GM12878 (cell line): ENCODE measurements at regions not wholly inside any gene's neighbourhood (a gene's known extent, or its start where the extent isn't known, plus 50 kb on each side); places are given as distances from the start of the nearest gene placed in this dataset.
A peak's percentile ranks its signal among the peaks of the same experiment; 100 is the strongest.

Experiments used
- ATAC-seq: fragments of 200-7000 bp; cut with Tn5 transposase; 3 replicates; pipeline ENCODE4 v1.9.1; 2020; ENCODE audit warnings: mild to moderate bottlenecking, moderate library complexity
- BruUV-seq: library from RNA; stranded (reverse); fragments of 400-500 nt; replicated peaks from 2 replicates; lab custom pipeline; 2021; lab: Mats Ljungman, UMichigan
- CTCF ChIA-PET: fragments of 300-600 bp; sonication (Branson Sonifier 250); formaldehyde crosslinking; extraction: SDS; loops from one replicate; lab custom pipeline; 2021; ENCODE audit warnings: inconsistent platforms; lab: Yijun Ruan, JAX
- POLR2A ChIA-PET: fragments of 350-600 bp; formaldehyde crosslinking; extraction: SDS; loops from one replicate; lab custom pipeline; 2021; ENCODE audit warnings: inconsistent platforms; lab: Charles Lee
- RAD21 ChIA-PET: fragments of 300-600 bp; sonication (Branson Sonifier 250); formaldehyde crosslinking; loops from one replicate; lab custom pipeline; 2023; ENCODE audit warnings: antibody characterized with exemption; ENCODE audit not compliant: unreplicated experiment; lab: Charles Lee
- SMC1A ChIA-PET: fragments of 300-600 bp; sonication (Branson Sonifier 250); formaldehyde crosslinking; loops from one replicate; lab custom pipeline; 2023; ENCODE audit not compliant: unreplicated experiment, uncharacterized antibody; lab: Charles Lee
- DNase-seq: peaks from one replicate; pipeline ENCODE4 v3.0.0-alpha.2; 2011; ENCODE audit warnings: low read depth, low spot score
- FAIRE-seq: peaks from 3 replicates; lab custom pipeline; 2011; peaks lifted over from hg19 to GRCh38; lab: Jason Lieb, UNC
- H2AFZ ChIP-seq: 2 replicates; pipeline ENCODE4 v1.6.0; 2011; ENCODE audit warnings: low read depth, low read length, control low read depth; ENCODE audit not compliant: control insufficient read depth
- H3K27ac ChIP-seq: 2 replicates; pipeline ENCODE4 v1.5.1; 2011; ENCODE audit warnings: control low read depth; ENCODE audit not compliant: control insufficient read depth, insufficient read depth
- H3K27me3 ChIP-seq, 2 experiments: replicated peaks in 1 of 2; 2 replicates each; pipeline versions ENCODE4 v1.6.0 to v1.6.1; 2011; ENCODE audit warnings: low read length in 1 of 2; ENCODE audit not compliant: control insufficient read depth in 2 of 2, insufficient read depth in 2 of 2
- H3K36me3 ChIP-seq, 2 experiments: 2 replicates each; pipeline ENCODE4 v1.5.1; 2011; ENCODE audit warnings: low read length in 1 of 2; ENCODE audit not compliant: control insufficient read depth in 2 of 2, insufficient read depth in 2 of 2
- H3K4me1 ChIP-seq: 2 replicates; pipeline ENCODE4 v1.6.1; 2011; ENCODE audit warnings: mild to moderate bottlenecking, low read length, moderate library complexity, mixed read lengths; ENCODE audit not compliant: control insufficient read depth, insufficient read depth
- H3K4me2 ChIP-seq: 2 replicates; pipeline ENCODE4 v1.6.0; 2011; ENCODE audit warnings: control low read depth; ENCODE audit not compliant: control insufficient read depth, insufficient read depth
- H3K4me3 ChIP-seq: fragments of 200-600 bp; sonication (generic); 2 replicates; pipeline ENCODE4 v1.5.1; 2016
- H3K79me2 ChIP-seq: 2 replicates; pipeline ENCODE4 v1.6.0; 2011; ENCODE audit warnings: low read length; ENCODE audit not compliant: control insufficient read depth, insufficient read depth
- H3K9ac ChIP-seq: 2 replicates; pipeline ENCODE4 v1.8.0; 2011; ENCODE audit warnings: low read length, control low read depth, mixed read lengths; ENCODE audit not compliant: control insufficient read depth, insufficient read depth
- H3K9me3 ChIP-seq: replicated peaks from 3 replicates; pipeline ENCODE4 v1.5.1; 2011; ENCODE audit warnings: mild to moderate bottlenecking, low read length; ENCODE audit not compliant: control insufficient read depth, insufficient read depth
- H4K20me1 ChIP-seq: 2 replicates; pipeline ENCODE4 v1.6.0; 2011; ENCODE audit not compliant: control insufficient read depth, insufficient read depth
- CREM ChIP-seq: IDR thresholded peaks from 2 replicates; pipeline ENCODE4 v1.6.1; 2014; ENCODE audit warnings: antibody characterized with exemption, low read depth
- HDGF ChIP-seq: fragments of 450-650 bp; IDR thresholded peaks from 2 replicates; pipeline ENCODE4 v1.6.1; 2016; ENCODE audit warnings: antibody characterized with exemption
- IKZF1 ChIP-seq: fragments of 450-650 bp; conservative IDR thresholded peaks from 2 replicates; pipeline ENCODE4 v1.6.1; 2017; ENCODE audit warnings: antibody characterized with exemption, mild to moderate bottlenecking
- IKZF2 ChIP-seq, 2 experiments: fragments of 450-650 bp; IDR thresholded peaks; 2 replicates each; pipeline ENCODE4 v1.6.1; 2017; ENCODE audit warnings: mild to moderate bottlenecking in 2 of 2, moderate library complexity in 2 of 2
- LARP7 ChIP-seq: fragments of 450-650 bp; IDR thresholded peaks from 2 replicates; pipeline ENCODE4 v1.6.1; 2017; ENCODE audit warnings: mild to moderate bottlenecking
- MEF2B ChIP-seq: fragments of 450-650 bp; IDR thresholded peaks from 2 replicates; pipeline ENCODE4 v1.6.1; 2018; ENCODE audit warnings: mild to moderate bottlenecking, moderate library complexity; ENCODE audit not compliant: partially characterized antibody, poor library complexity, severe bottlenecking
- MYB ChIP-seq: fragments of 150-350 bp; IDR thresholded peaks from 2 replicates; pipeline ENCODE4 v1.6.1; 2014; ENCODE audit warnings: mild to moderate bottlenecking, low read depth, low read length, borderline replicate concordance
- NBN ChIP-seq: fragments of 450-650 bp; IDR thresholded peaks from 2 replicates; pipeline ENCODE4 v1.6.1; 2016
- NR2F1 ChIP-seq: fragments of 450-650 bp; conservative IDR thresholded peaks from 2 replicates; pipeline ENCODE4 v1.6.1; 2017; ENCODE audit warnings: mild to moderate bottlenecking
- PML ChIP-seq: IDR thresholded peaks from 2 replicates; pipeline ENCODE4 v1.6.1; 2012; ENCODE audit warnings: low read length, inconsistent platforms
- POLR2AphosphoS2 ChIP-seq: IDR thresholded peaks from 2 replicates; pipeline ENCODE4 v1.6.1; 2011; ENCODE audit warnings: low read depth, mild to moderate bottlenecking, low read length, improper control_type of control experiment, moderate library complexity
- RB1 ChIP-seq: fragments of 450-650 bp; formaldehyde crosslinking; IDR thresholded peaks from 2 replicates; pipeline ENCODE4 v1.6.1; 2017; ENCODE audit warnings: mild to moderate bottlenecking, borderline replicate concordance
- STAT1 ChIP-seq: fragments of 450-650 bp; conservative IDR thresholded peaks from 2 replicates; pipeline ENCODE4 v1.6.1; 2014; ENCODE audit warnings: antibody characterized with exemption, mild to moderate bottlenecking
- SUZ12 ChIP-seq: fragments of 200-600 bp; sonication (generic); IDR thresholded peaks from one replicate; pipeline ENCODE4 v1.6.1; 2018; ENCODE audit warnings: antibody characterized with exemption, mild to moderate bottlenecking; ENCODE audit not compliant: unreplicated experiment
- TAF1 ChIP-seq: IDR thresholded peaks from 2 replicates; pipeline ENCODE4 v1.6.1; 2011; ENCODE audit warnings: mild to moderate bottlenecking, low read depth, low read length, borderline replicate concordance
- TARDBP ChIP-seq: IDR thresholded peaks from 2 replicates; pipeline ENCODE4 v1.6.1; 2016; ENCODE audit warnings: borderline replicate concordance
- TCF3 ChIP-seq: IDR thresholded peaks from 2 replicates; pipeline ENCODE4 v1.6.1; 2012; ENCODE audit warnings: low read depth, mild to moderate bottlenecking, low read length, borderline replicate concordance; ENCODE audit not compliant: insufficient read depth
- ZBED1 ChIP-seq: IDR thresholded peaks from 2 replicates; pipeline ENCODE4 v1.6.1; 2016; ENCODE audit warnings: borderline replicate concordance
- ZNF217 ChIP-seq: fragments of 450-650 bp; IDR thresholded peaks from 2 replicates; pipeline ENCODE4 v1.6.1; 2017; ENCODE audit warnings: antibody characterized with exemption, mild to moderate bottlenecking
- ZZZ3 ChIP-seq: IDR thresholded peaks from 2 replicates; pipeline ENCODE4 v1.6.1; 2011; ENCODE audit warnings: low read depth; ENCODE audit not compliant: control insufficient read depth, insufficient read length
- WGBS: methylation state at CpG from one replicate; pipeline ENCODE4 v1.1.6; 2016; ENCODE audit warnings: low lambda C conversion rate; ENCODE audit not compliant: insufficient replicate concordance, insufficient coverage; ENCODE audit errors: missing lambda C conversion rate; 5-methylcytosine and 5-hydroxymethylcytosine counted together
- in situ Hi-C: fragments of 300-500 bp; cut with MboI; formaldehyde crosslinking; loops from 9 replicates; pipeline ENCODE4 v1.14.3; 2018; ENCODE audit warnings: mixed read lengths
- intact Hi-C: fragments of 100-400 bp; cut with micrococcal nuclease; formaldehyde crosslinking; loops from one replicate; pipeline ENCODE4 v1.14.2; 2022; ENCODE audit not compliant: unreplicated experiment
- TF ChIP-seq, protein P1 (sequence below): fragments of 450-650 bp; IDR thresholded peaks from 2 replicates; pipeline ENCODE4 v1.6.1; 2016; ENCODE audit warnings: mild to moderate bottlenecking, moderate library complexity, borderline replicate concordance

- SMC1A ChIA-PET = no interaction called here
- RAD21 ChIA-PET = no interaction called here
- no peak for DNase-seq
- peaks cover 14% of the 10 kb centered on the region for H3K4me1 ChIP-seq
- peak overlapping the region; percentile 99 for H3K4me2 ChIP-seq
- BruUV-seq = no TSS peak
- no peaks in the 10 kb centered on the region for H3K36me3 ChIP-seq
- in situ Hi-C loops = loop anchor here (10.0 kb wide), 1 partner anchor 1372 kb away; no protein-coding TSS in a partner anchor
- H3K27ac ChIP-seq = peak overlapping the region; percentile 66
- CTCF ChIA-PET = interaction anchor here (0.8 to 1.5 kb wide), 2 partner anchors 10 to 123 kb away, joined by 3 to 5 read pairs; no protein-coding TSS in a partner anchor
- intact Hi-C loops = loop anchor here (1.0 to 5.0 kb wide), 5 partner anchors 10 to 1440 kb away; a partner anchor contains a TSS
- H4K20me1 ChIP-seq = no peaks in the 10 kb centered on the region
- no peaks in the 10 kb centered on the region for H3K79me2 ChIP-seq
- no peak for FAIRE-seq
- peak overlapping the region; percentile 90 for H2AFZ ChIP-seq
- peak; percentile 72 for ATAC-seq
- peak overlapping the region; percentile 80 for H3K4me3 ChIP-seq
- H3K9ac ChIP-seq = peak overlapping the region; percentile 64
- no peaks in the 10 kb centered on the region for H3K27me3 ChIP-seq
- WGBS = 2% methylated on average over 34 of the region's 34 CpGs
- POLR2A ChIA-PET = interaction anchor here (1.0 to 1.8 kb wide), 3 partner anchors 17 to 239 kb away, joined by 3 to 6 read pairs (median 3); no protein-coding TSS in a partner anchor
- no peaks in the 10 kb centered on the region for H3K9me3 ChIP-seq
- 0 out of 2 replicates have a peak, but pooled peaks have one; percentile 10 for TF ChIP-seq TCF3
- TF ChIP-seq, protein P1, sequence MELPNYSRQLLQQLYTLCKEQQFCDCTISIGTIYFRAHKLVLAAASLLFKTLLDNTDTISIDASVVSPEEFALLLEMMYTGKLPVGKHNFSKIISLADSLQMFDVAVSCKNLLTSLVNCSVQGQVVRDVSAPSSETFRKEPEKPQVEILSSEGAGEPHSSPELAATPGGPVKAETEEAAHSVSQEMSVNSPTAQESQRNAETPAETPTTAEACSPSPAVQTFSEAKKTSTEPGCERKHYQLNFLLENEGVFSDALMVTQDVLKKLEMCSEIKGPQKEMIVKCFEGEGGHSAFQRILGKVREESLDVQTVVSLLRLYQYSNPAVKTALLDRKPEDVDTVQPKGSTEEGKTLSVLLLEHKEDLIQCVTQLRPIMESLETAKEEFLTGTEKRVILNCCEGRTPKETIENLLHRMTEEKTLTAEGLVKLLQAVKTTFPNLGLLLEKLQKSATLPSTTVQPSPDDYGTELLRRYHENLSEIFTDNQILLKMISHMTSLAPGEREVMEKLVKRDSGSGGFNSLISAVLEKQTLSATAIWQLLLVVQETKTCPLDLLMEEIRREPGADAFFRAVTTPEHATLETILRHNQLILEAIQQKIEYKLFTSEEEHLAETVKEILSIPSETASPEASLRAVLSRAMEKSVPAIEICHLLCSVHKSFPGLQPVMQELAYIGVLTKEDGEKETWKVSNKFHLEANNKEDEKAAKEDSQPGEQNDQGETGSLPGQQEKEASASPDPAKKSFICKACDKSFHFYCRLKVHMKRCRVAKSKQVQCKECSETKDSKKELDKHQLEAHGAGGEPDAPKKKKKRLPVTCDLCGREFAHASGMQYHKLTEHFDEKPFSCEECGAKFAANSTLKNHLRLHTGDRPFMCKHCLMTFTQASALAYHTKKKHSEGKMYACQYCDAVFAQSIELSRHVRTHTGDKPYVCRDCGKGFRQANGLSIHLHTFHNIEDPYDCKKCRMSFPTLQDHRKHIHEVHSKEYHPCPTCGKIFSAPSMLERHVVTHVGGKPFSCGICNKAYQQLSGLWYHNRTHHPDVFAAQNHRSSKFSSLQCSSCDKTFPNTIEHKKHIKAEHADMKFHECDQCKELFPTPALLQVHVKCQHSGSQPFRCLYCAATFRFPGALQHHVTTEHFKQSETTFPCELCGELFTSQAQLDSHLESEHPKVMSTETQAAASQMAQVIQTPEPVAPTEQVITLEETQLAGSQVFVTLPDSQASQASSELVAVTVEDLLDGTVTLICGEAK = peak; percentile 75
- TF ChIP-seq POLR2AphosphoS2 = no peak
- TF ChIP-seq HDGF = no peak
- TF ChIP-seq PML = 0 out of 2 replicates have a peak, but pooled peaks have one; percentile 30
- peak; percentile 93 to 95 for TF ChIP-seq IKZF2 (IDR thresholded peaks at IDR 0.05)
- 0 out of 2 replicates have a peak, but pooled peaks have one; percentile 22 for TF ChIP-seq CREM
- TF ChIP-seq SUZ12 = no peak
- 0 out of 2 replicates have a peak, but pooled peaks have one; percentile 49 for TF ChIP-seq NR2F1
- TF ChIP-seq IKZF1 = peak; percentile 93
- peak; percentile 74 for TF ChIP-seq NBN
- TF ChIP-seq MYB = no peak
- peak; percentile 95; the same call in 1 of the 2 replicates for TF ChIP-seq STAT1
- TF ChIP-seq TARDBP = peak; percentile 93
- peak; percentile 82; the same call in 1 of the 2 replicates for TF ChIP-seq ZNF217
- TF ChIP-seq RB1 = peak; percentile 56; the same call in 1 of the 2 replicates
- TF ChIP-seq TAF1 = peak; percentile 33; the same call in 1 of the 2 replicates
- TF ChIP-seq MEF2B = peak; percentile 72
- 0 out of 2 replicates have a peak, but pooled peaks have one; percentile 33 for TF ChIP-seq ZBED1
- TF ChIP-seq ZZZ3 = no peak
- TF ChIP-seq LARP7 = peak; percentile 59; the same call in 1 of the 2 replicates
These were observed 52.2 kb upstream of the BTN3A2 start for GRCh38 chr6:26312501-26313397.
